T-helper 1 cell treated with Interleukin-12 subunit alpha and Interleukin-12 subunit beta and Interleukin-4 antibody, amounts not matched to agents 30 ng/mL and 1 ng/mL, for 36 hours (primary cell): ENCODE measurements at regions not wholly inside any gene's neighbourhood (a gene's known extent, or its start where the extent isn't known, plus 50 kb on each side); places are given as distances from the start of the nearest gene placed in this dataset.

Experiments
- intact Hi-C: fragments of 100-400 bp; cut with micrococcal nuclease; formaldehyde crosslinking; loops from one replicate; pipeline ENCODE4 v1.15.1; 2024

- intact Hi-C loops: no loop called here
Observed at GRCh38 chr11:95404370-95404769, 173.4 kb upstream of the SESN3 start.

GRCh38 chr11:95398437-95399112, 167.6 kb upstream of the SESN3 start:
- intact Hi-C loops: no loop called here

DNA sequence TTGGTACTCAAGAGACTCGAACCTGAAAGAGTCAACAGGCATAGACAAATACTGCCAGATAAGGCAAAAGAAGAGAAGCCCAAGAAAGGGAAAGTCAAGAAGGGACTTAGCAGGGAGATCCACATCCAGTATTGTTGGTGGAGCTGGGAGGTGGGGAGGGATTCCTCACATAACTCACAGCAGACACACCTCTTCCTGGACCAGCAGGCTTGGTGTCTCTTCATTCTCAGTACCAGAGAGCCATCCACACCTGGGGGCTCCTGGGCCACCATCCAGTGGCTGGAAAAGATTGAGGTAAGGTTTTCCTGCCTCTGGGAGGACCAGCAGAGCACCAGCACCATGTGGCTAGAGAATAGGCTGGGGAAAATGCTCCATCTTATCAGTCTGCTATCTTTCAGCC, 161.6 kb upstream of the SESN3 start:
- intact Hi-C loops: no loop called here

DNA sequence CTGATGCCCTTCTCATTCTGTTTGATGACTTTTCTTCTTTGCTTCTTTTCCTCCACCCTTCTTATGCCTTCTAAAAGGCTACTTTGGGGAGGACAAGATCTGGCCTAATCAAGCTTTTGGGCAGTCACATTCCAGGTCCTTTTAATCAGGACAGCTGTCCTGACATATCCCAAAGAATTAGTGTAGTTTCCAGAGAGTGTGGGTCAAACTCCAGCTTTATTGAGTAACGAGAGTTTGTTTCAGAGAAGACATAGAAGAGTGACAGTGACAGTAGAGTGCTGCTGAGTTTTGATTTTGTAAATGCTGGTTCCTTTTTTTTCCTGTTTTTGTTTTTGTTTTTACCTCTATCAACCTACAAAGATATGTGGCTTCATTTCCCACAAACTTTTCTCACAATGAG, 158.4 kb upstream of the SESN3 start:
- intact Hi-C loops: no loop called here

GRCh38 chr11:95388086-95388485, 157.1 kb upstream of the SESN3 start:
- intact Hi-C loops: no loop called here

DNA sequence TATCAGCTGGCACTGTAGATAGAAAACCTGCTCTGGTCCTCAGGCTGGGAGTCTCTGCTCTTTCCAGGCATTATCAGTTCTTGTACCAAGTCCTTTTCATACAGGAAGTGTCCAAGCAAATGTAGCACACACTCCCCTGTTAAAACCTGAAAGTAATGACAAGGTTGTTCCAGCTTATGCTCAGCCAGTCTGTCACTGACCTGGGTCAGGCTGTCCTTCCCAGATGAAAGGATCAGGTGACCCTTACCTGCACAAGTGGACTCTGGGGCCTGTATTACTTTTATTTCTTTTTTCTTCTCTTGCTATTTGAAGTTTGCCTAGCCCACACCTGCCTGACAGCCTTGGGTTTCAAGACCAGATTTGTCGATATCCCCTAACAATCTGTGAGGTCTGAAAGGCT, 156.3 kb upstream of the SESN3 start:
- intact Hi-C loops: no loop called here

GRCh38 chr11:95385577-95385976, 154.6 kb upstream of the SESN3 start:
- intact Hi-C loops: no loop called here

- intact Hi-C loops: no loop called here
Observed at GRCh38 chr11:95379479-95379878, 148.5 kb upstream of the SESN3 start.

DNA sequence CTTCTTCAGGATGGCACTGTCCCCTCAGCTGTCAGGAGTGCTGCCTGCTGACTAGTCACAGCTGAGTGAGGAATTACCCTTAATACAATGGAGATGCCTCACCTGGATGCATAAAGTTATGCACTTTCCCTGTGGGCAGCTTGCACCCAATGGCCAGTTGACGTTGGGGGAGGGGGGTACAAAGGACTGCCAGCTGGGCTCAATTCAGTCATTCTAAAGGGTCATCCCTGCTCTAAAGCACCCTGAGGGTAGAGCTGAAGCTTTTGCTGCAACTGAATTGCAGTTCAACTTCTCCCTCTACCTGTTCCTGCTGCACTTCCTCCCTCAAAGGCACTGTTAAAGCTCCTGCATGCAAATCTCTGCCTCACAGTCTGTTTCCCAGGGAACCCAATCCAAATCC, 147.8 kb upstream of the SESN3 start:
- intact Hi-C loops: no loop called here

GRCh38 chr11:95378111-95378510, 147.1 kb upstream of the SESN3 start:
- intact Hi-C loops: no loop called here

DNA sequence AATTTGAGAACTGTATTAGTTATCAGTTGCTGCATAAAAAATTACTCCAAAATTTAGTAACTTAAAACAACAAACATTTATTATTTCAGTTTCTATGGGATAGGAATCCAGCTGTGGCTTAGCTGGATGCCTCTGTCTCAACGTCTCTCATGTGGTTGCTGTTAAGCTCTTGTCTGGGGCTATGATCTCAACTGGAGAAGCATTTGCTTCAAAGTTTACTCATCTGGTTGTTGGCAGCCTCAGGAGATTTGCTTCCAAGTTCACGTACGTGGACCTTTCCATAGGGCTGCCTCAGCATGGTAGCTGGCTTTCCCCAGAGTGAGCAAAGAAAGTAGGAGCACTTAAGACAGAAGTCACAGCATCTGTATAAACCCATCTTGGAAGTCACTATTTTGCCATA, 144.9 kb upstream of the SESN3 start:
- intact Hi-C loops: no loop called here

- intact Hi-C loops: no loop called here
Observed at GRCh38 chr11:95375451-95375850, 144.4 kb upstream of the SESN3 start.

GRCh38 chr11:95374105-95374504, 143.1 kb upstream of the SESN3 start:
- intact Hi-C loops: no loop called here

GRCh38 chr11:95373241-95373640, 142.2 kb upstream of the SESN3 start:
- intact Hi-C loops: no loop called here

DNA sequence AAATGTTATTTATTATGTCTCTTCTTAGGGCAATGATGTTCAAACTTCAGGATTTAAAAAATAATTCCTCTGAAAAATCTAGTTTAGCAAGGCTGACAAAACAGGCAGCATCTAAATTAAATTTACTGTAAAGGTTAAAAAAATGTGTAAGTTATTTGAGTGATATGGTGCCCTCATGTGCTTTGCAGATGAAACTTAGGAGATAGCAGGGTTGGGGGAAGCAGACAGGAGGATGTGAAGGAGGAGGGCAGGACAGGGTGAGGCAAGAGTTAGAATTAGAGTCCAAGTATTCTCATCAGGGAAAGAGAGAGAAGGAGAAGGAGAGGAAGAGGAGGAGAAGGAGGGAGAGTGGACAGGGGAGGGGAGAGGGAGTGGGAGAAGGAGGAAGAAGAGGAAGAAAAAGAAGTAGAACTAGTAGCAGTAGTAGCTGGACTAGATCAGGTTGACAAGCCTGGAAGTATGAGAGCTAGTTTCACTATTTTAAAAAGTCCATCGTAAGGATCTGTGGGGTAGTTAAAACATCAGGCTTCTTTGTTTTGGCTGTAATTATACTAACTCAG, 141.2 kb upstream of the SESN3 start:
- intact Hi-C loops: no loop called here

DNA sequence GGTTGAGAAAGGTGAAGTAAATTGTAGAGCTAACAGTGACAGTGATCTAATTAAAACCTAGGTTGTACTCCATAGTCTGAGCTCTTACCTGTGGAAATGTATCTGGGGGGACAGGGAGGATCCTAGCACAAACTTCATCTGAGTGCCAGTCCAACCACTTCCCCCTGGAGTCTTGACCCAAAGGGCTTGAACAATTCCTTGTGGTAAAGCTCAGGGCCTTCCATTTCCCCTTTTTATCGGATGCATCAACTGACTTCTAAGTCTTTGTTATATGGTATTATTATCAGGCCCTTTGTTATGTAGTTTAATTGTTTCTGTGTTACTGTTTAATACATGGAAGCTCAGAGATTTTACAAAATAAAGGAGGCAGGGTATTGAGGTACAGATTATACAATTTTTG, 140.2 kb upstream of the SESN3 start:
- intact Hi-C loops: no loop called here

GRCh38 chr11:95367726-95368125, 136.7 kb upstream of the SESN3 start:
- intact Hi-C loops: no loop called here

DNA sequence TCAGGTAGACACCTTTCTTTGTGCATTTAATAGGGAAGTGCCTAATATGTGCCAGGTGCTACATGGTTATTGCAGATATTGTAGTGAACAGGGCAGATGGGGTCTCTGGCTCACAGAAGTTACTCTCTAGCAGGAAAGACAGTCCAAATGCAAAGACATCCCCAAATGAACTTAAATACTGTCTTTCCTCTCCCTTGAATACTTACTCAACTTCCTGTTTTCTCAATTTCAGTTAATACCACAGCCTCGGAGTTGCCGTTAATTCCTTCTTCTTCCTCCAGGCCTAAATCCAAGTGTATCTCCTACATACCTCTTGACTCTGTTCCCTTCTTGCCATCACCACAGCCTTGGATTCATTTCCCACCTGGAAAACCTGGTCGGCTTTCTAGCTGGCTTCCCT, 134.3 kb upstream of the SESN3 start:
- intact Hi-C loops: no loop called here

- intact Hi-C loops: no loop called here
Observed at GRCh38 chr11:95364324-95365295, 133.6 kb upstream of the SESN3 start.

DNA sequence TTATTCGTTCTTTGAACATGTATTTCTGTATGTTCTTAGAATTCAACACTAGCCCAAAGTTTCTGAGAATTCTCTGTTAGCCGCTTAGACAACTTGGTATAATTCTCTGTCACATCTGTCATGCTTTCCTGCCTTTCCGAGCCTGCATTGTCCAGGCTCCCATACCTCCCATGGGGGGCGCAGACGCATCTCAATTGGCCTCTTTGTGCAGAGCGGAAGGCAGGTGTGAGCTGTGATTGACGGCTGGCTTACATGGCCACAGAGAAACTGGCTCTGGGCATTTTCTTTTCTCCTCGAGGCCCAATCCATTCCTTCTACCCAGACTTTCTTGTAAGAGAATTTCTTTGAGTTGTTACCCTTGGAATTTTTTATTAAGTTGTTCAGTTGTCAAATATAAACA, 132.7 kb upstream of the SESN3 start:
- intact Hi-C loops: no loop called here

GRCh38 chr11:95363164-95363563, 132.2 kb upstream of the SESN3 start:
- intact Hi-C loops: no loop called here

- intact Hi-C loops: no loop called here
Observed at GRCh38 chr11:95361180-95361579, 130.2 kb upstream of the SESN3 start.
